Bronchial epithelial cell (primary cell): ENCODE measurements at regions not wholly inside any gene's neighbourhood (a gene's known extent, or its start where the extent isn't known, plus 50 kb on each side); places are given as distances from the start of the nearest gene placed in this dataset.
"Not testable (repeated sequence)": the region's sequence is repeated elsewhere in the genome, so short reads cannot be mapped to it uniquely, and the experiment has no call there.

Experiments used
- DNase-seq: peaks from one replicate; pipeline ENCODE4 v3.0.0-alpha.2; 2010; ENCODE audit warnings: low read depth
- FAIRE-seq: peaks from 2 replicates; lab custom pipeline; 2011; peaks lifted over from hg19 to GRCh38; lab: Jason Lieb, UNC
- H3K27me3 ChIP-seq: 2 replicates; pipeline ENCODE4 v1.5.1; 2011; ENCODE audit warnings: low read length; ENCODE audit not compliant: control insufficient read depth, insufficient read depth
- H3K36me3 ChIP-seq: 2 replicates; pipeline ENCODE4 v1.5.1; 2011; ENCODE audit warnings: low read length; ENCODE audit not compliant: control insufficient read depth, insufficient read depth
- H3K4me3 ChIP-seq: 2 replicates; pipeline ENCODE4 v1.5.1; 2011; ENCODE audit warnings: mild to moderate bottlenecking, low read depth, low read length, control low read depth
- CTCF ChIP-seq: IDR thresholded peaks from 2 replicates; pipeline ENCODE4 v1.5.1; 2011; ENCODE audit warnings: mild to moderate bottlenecking, moderate library complexity, low read length, control low read depth, inconsistent platforms; ENCODE audit not compliant: insufficient read depth, severe bottlenecking

GRCh38 chr4:133278591-133278990 is 129.5 kb downstream of the PCDH10 start:
- Histone ChIP-seq H3K27me3 (no peaks in the 10 kb centered on the region), H3K4me3 (no peak overlapping the region), H3K36me3 (no peaks in the 10 kb centered on the region)
- DNase-seq, result no peak
- TF ChIP-seq CTCF, result no peak
- no peak for FAIRE-seq

GRCh38 chr4:133277940-133278339 is 128.8 kb downstream of the PCDH10 start:
- FAIRE-seq, H3K27me3 ChIP-seq, DNase-seq, H3K36me3 ChIP-seq, H3K4me3 ChIP-seq: not testable (repeated sequence)

- DNase-seq (no peak), FAIRE-seq (no peak)
- Histone ChIP-seq H3K4me3 (no peak overlapping the region), H3K36me3 (no peaks in the 10 kb centered on the region), H3K27me3 (no peaks in the 10 kb centered on the region)
- TF ChIP-seq CTCF, result no peak
These were observed 126.2 kb downstream of the PCDH10 start for GRCh38 chr4:133275246-133275645.

GRCh38 chr4:133273401-133273800 is 124.3 kb downstream of the PCDH10 start:
- FAIRE-seq, result no peak
- DNase-seq, result no peak
- no peak for TF ChIP-seq CTCF
- Histone ChIP-seq H3K27me3 (no peaks in the 10 kb centered on the region), H3K4me3 (no peak overlapping the region), H3K36me3 (no peaks in the 10 kb centered on the region)

GRCh38 chr4:133270021-133270570 is 121.0 kb downstream of the PCDH10 start:
- no peak for DNase-seq
- Histone ChIP-seq H3K36me3 (no peaks in the 10 kb centered on the region), H3K4me3 (no peak overlapping the region), H3K27me3 (no peaks in the 10 kb centered on the region)
- no peak for TF ChIP-seq CTCF
- FAIRE-seq, result no peak

GRCh38 chr4:133268205-133268604 is 119.1 kb downstream of the PCDH10 start:
- FAIRE-seq, result no peak
- DNase-seq, result no peak
- Histone ChIP-seq H3K36me3 (no peaks in the 10 kb centered on the region), H3K27me3 (no peaks in the 10 kb centered on the region), H3K4me3 (no peak overlapping the region)
- TF ChIP-seq CTCF, result no peak

- not testable (repeated sequence) for FAIRE-seq, DNase-seq, H3K4me3 ChIP-seq
These were observed 118.4 kb downstream of the PCDH10 start for GRCh38 chr4:133267506-133267905.

GRCh38 chr4:133266966-133267365 is 117.9 kb downstream of the PCDH10 start:
- H3K27me3 ChIP-seq, H3K36me3 ChIP-seq, DNase-seq, H3K4me3 ChIP-seq, FAIRE-seq: not testable (repeated sequence)

More at GRCh38 chr4:133267506-133267905, 118.4 kb downstream of the PCDH10 start:
- H3K36me3 ChIP-seq, H3K27me3 ChIP-seq: not testable (repeated sequence)

- H3K4me3 ChIP-seq, DNase-seq, H3K36me3 ChIP-seq, H3K27me3 ChIP-seq, FAIRE-seq: not testable (repeated sequence)
These were observed 115.2 kb downstream of the PCDH10 start for GRCh38 chr4:133264251-133264650.
